ENCODE measurements at regions not wholly inside any gene's neighbourhood (a gene's known extent, or its start where the extent isn't known, plus 50 kb on each side); places are given as distances from the start of the nearest gene placed in this dataset.
"Not testable (repeated sequence)": the region's sequence is repeated elsewhere in the genome, so short reads cannot be mapped to it uniquely, and the experiment has no call there.

- TF ChIP-seq ZNF462 (CRISPR knock-in tag; IDR thresholded peaks at IDR 0.05): no peak
- TF ChIP-seq POLR2AphosphoS5 (IDR thresholded peaks at IDR 0.05; ENCODE audit: low read depth): no peak
Measured at GRCh38 chr12:5335069-5335468, 96.8 kb upstream of the NTF3 start (continued).

- H4K20me1 ChIP-seq (replicated peaks; ENCODE audit: insufficient read depth); H3F3A ChIP-seq (replicated peaks; ENCODE audit: low read depth); H3K9me2 ChIP-seq (ENCODE audit: insufficient read depth); H3K4me1 ChIP-seq (ENCODE audit: insufficient read depth); H3K27me3 Mint-ChIP-seq (ENCODE audit: insufficient read depth, low read depth, poor library complexity); H3K9me3 Mint-ChIP-seq; H3K27ac ChIP-seq (ENCODE audit: low read depth); H3K27me3 ChIP-seq (ENCODE audit: insufficient read depth); H3K79me2 ChIP-seq (replicated peaks; ENCODE audit: insufficient read depth); H3K4me3 ChIP-seq; H3K36me3 Mint-ChIP-seq (ENCODE audit: low read depth); H3K4me1 Mint-ChIP-seq; H3K4me3 Mint-ChIP-seq; H3K4me2 ChIP-seq; ATAC-seq; DNase-seq (ENCODE audit: low spot score); H3K27ac Mint-ChIP-seq; H3K36me3 ChIP-seq (ENCODE audit: insufficient read depth); H2AFZ ChIP-seq: not testable (repeated sequence)
Measured at GRCh38 chr12:5341086-5341485, 90.8 kb upstream of the NTF3 start.

- H4K20me1 ChIP-seq (replicated peaks; ENCODE audit: insufficient read depth): no peaks in the 10 kb centered on the region
- Mint-ChIP-seq H3K36me3 (ENCODE audit: low read depth) (no peaks in the 10 kb centered on the region), H3K9me3 (no peaks in the 10 kb centered on the region), H3K27ac (no peak overlapping the region), H3K4me3 (no peak overlapping the region), H3K4me1 (peaks cover 5% of the 10 kb centered on the region; the same call in 2 of the 3 replicates), H3K27me3 (ENCODE audit: insufficient read depth, low read depth, poor library complexity) (no peaks in the 10 kb centered on the region)
- H2AFZ ChIP-seq: no peak overlapping the region
- H3K4me2 ChIP-seq: no peak overlapping the region
- H3F3A ChIP-seq (replicated peaks; ENCODE audit: low read depth): no peaks in the 10 kb centered on the region
- H3K27me3 ChIP-seq (ENCODE audit: insufficient read depth): no peaks in the 10 kb centered on the region
- no peaks in the 10 kb centered on the region for H3K36me3 ChIP-seq (ENCODE audit: insufficient read depth)
- DNase-seq (ENCODE audit: low spot score) (no peak), ATAC-seq (no peak)
- H3K27ac ChIP-seq (ENCODE audit: low read depth): no peak overlapping the region
- 0 out of 2 replicates have a peak, but pooled peaks cover 3% of the 10 kb centered on the region for H3K9me2 ChIP-seq (ENCODE audit: insufficient read depth)
- H3K79me2 ChIP-seq (replicated peaks; ENCODE audit: insufficient read depth): no peaks in the 10 kb centered on the region
- H3K4me3 ChIP-seq: no peak overlapping the region
- H3K4me1 ChIP-seq (ENCODE audit: insufficient read depth): 0 out of 2 replicates have a peak, but pooled peaks cover 5% of the 10 kb centered on the region
- TF ChIP-seq EZH2phosphoT487 (IDR thresholded peaks at IDR 0.05; ENCODE audit: unreplicated experiment) (no peak), NANOG (IDR thresholded peaks at IDR 0.05; ENCODE audit: borderline replicate concordance) (no peak), STAT1 (IDR thresholded peaks at IDR 0.05; ENCODE audit: unreplicated experiment) (no peak), ZNF462 (CRISPR knock-in tag; IDR thresholded peaks at IDR 0.05) (no peak), ZNF331 (CRISPR knock-in tag; IDR thresholded peaks at IDR 0.05; ENCODE audit: low read depth) (no peak)
Measured at GRCh38 chr12:5343711-5344110, 88.2 kb upstream of the NTF3 start.
